H1 (cell line): ENCODE measurements at regions not wholly inside any gene's neighbourhood (a gene's known extent, or its start where the extent isn't known, plus 50 kb on each side); places are given as distances from the start of the nearest gene placed in this dataset.

ENCODE experiments used
- CHD7 ChIP-seq: fragments of 300-600 bp; sonication (generic); IDR thresholded peaks from 2 replicates; pipeline ENCODE4 v1.7.1; 2012; ENCODE audit warnings: low read length, moderate library complexity, mild to moderate bottlenecking, inconsistent platforms; ENCODE audit not compliant: insufficient replicate concordance
- CTBP2 ChIP-seq: IDR thresholded peaks from 2 replicates; pipeline ENCODE4 v1.7.0; 2011; ENCODE audit warnings: borderline replicate concordance, mild to moderate bottlenecking, moderate library complexity, mixed read lengths, low read length; ENCODE audit not compliant: insufficient read depth, insufficient read length
- RXRA ChIP-seq: IDR thresholded peaks from 2 replicates; pipeline ENCODE4 v1.6.1; 2011; ENCODE audit warnings: low read depth, mild to moderate bottlenecking, low read length, moderate library complexity; ENCODE audit not compliant: insufficient read depth

- TF ChIP-seq CHD7 (no peak), RXRA (no peak), CTBP2 (no peak)
Observed at GRCh38 chr1:63248216-63248615, 74.2 kb upstream of the FOXD3 start (continued).
